PC-9 (cell line): ENCODE measurements at regions not wholly inside any gene's neighbourhood (a gene's known extent, or its start where the extent isn't known, plus 50 kb on each side); places are given as distances from the start of the nearest gene placed in this dataset.

Experiments used
- BruUV-seq: library from RNA; stranded (reverse); fragments of 400-500 nt; replicated peaks from 2 replicates; lab custom pipeline; 2021; lab: Mats Ljungman, UMichigan
- CTCF ChIA-PET: fragments of 300-600 bp; sonication (Branson Sonifier 250); formaldehyde crosslinking; loops from one replicate; lab custom pipeline; 2022; ENCODE audit warnings: antibody characterized with exemption; lab: Charles Lee
- POLR2A ChIA-PET: fragments of 300-600 bp; sonication (Branson Sonifier 250); formaldehyde crosslinking; loops from one replicate; lab custom pipeline; 2022; ENCODE audit warnings: antibody characterized with exemption; ENCODE audit not compliant: unreplicated experiment; lab: Charles Lee
- DNase-seq, 2 experiments: peaks; one replicate each; pipeline versions ENCODE4 v3.0.0 to v3.0.0-alpha.2; 2015 to 2022; ENCODE audit warnings: mixed read lengths in 1 of 2
- H2AFZ ChIP-seq: fragments of 200-600 bp; sonication (generic); 2 replicates; pipeline ENCODE4 v1.8.1; 2017; ENCODE audit warnings: antibody characterized with exemption
- H3F3A ChIP-seq: fragments of 200-600 bp; sonication (generic); 2 replicates; pipeline ENCODE4 v1.8.1; 2017; ENCODE audit warnings: antibody characterized with exemption, mild to moderate bottlenecking, low read depth; ENCODE audit not compliant: insufficient read depth
- H3K27ac ChIP-seq: fragments of 200-600 bp; sonication (generic); 2 replicates; pipeline ENCODE4 v1.6.1; 2016; ENCODE audit warnings: mixed run types
- H3K27me3 ChIP-seq: fragments of 200-600 bp; sonication (generic); 2 replicates; pipeline ENCODE4 v1.6.1; 2016; ENCODE audit warnings: low read depth, mixed run types; ENCODE audit not compliant: insufficient read depth
- H3K36me3 ChIP-seq: fragments of 200-600 bp; sonication (generic); 2 replicates; pipeline ENCODE4 v1.6.1; 2016; ENCODE audit warnings: low read depth, mixed run types
- H3K4me1 ChIP-seq: fragments of 200-600 bp; sonication (generic); replicated peaks from 2 replicates; pipeline ENCODE4 v1.6.1; 2016; ENCODE audit warnings: mixed run types; ENCODE audit not compliant: insufficient read depth
- H3K4me2 ChIP-seq: fragments of 200-600 bp; sonication (generic); 2 replicates; pipeline ENCODE4 v1.6.1; 2017; ENCODE audit warnings: mixed run types
- H3K4me3 ChIP-seq: fragments of 200-600 bp; sonication (generic); 2 replicates; pipeline ENCODE4 v1.6.1; 2016; ENCODE audit warnings: mixed run types
- H3K79me2 ChIP-seq: fragments of 200-600 bp; sonication (generic); 2 replicates; pipeline ENCODE4 v1.6.1; 2017; ENCODE audit warnings: low read depth, mixed run types
- H3K9me2 ChIP-seq: fragments of 200-600 bp; sonication (generic); 2 replicates; pipeline ENCODE4 v1.8.1; 2017; ENCODE audit warnings: mild to moderate bottlenecking; ENCODE audit not compliant: insufficient read depth
- H3K9me3 ChIP-seq: fragments of 200-600 bp; sonication (generic); 2 replicates; pipeline ENCODE4 v1.8.1; 2016; ENCODE audit warnings: low read depth; ENCODE audit not compliant: insufficient read depth
- H4K20me1 ChIP-seq: fragments of 200-600 bp; sonication (generic); 2 replicates; pipeline ENCODE4 v1.8.1; 2017; ENCODE audit not compliant: insufficient read depth
- CTCF ChIP-seq: fragments of 200-600 bp; sonication (generic); conservative IDR thresholded peaks from 2 replicates; pipeline ENCODE4 v1.6.1; 2017; ENCODE audit warnings: mixed run types, antibody characterized with exemption, mild to moderate bottlenecking, moderate library complexity
- EZH2 ChIP-seq: fragments of 200-600 bp; sonication (generic); IDR thresholded peaks from 2 replicates; pipeline ENCODE4 v1.8.0; 2017; ENCODE audit warnings: antibody characterized with exemption, low read depth
- intact Hi-C: fragments of 100-400 bp; cut with micrococcal nuclease; formaldehyde crosslinking; loops from one replicate; pipeline ENCODE4 v1.10.0; 2022; ENCODE audit not compliant: unreplicated experiment

GRCh38 chr3:94206291-94206690, 143.4 kb downstream of the NSUN3 start:
- Histone ChIP-seq H2AFZ (no peak overlapping the region), H3K27me3 (no peaks in the 10 kb centered on the region), H3K36me3 (no peaks in the 10 kb centered on the region), H4K20me1 (no peaks in the 10 kb centered on the region), H3K4me2 (no peak overlapping the region), H3F3A (no peaks in the 10 kb centered on the region), H3K79me2 (no peaks in the 10 kb centered on the region), H3K4me1 (no peaks in the 10 kb centered on the region), H3K9me2 (no peaks in the 10 kb centered on the region), H3K9me3 (no peaks in the 10 kb centered on the region), H3K4me3 (no peak overlapping the region), H3K27ac (no peak overlapping the region)
- no TSS peak for BruUV-seq
- CTCF ChIA-PET = no interaction called here
- intact Hi-C loops = no loop called here
- POLR2A ChIA-PET = no interaction called here
- TF ChIP-seq EZH2 (no peak), CTCF (no peak)
- DNase-seq = no peak

GRCh38 chr3:94210256-94210655, 147.4 kb downstream of the NSUN3 start:
- ChIA-PET POLR2A (no interaction called here), CTCF (no interaction called here)
- no peaks in the 10 kb centered on the region for H3K36me3 ChIP-seq
- H3K4me3 ChIP-seq = no peak overlapping the region
- intact Hi-C loops = no loop called here
- no peak for DNase-seq
- no peaks in the 10 kb centered on the region for H3K9me3 ChIP-seq
- no peaks in the 10 kb centered on the region for H4K20me1 ChIP-seq
- no peak for TF ChIP-seq CTCF
- TF ChIP-seq EZH2 = no peak
- no peak overlapping the region for H3K4me2 ChIP-seq
- H3K79me2 ChIP-seq = no peaks in the 10 kb centered on the region
- no peaks in the 10 kb centered on the region for H3K4me1 ChIP-seq
- H2AFZ ChIP-seq = no peak overlapping the region
- H3K27me3 ChIP-seq = no peaks in the 10 kb centered on the region
- H3K9me2 ChIP-seq = 0 out of 2 replicates have a peak, but pooled peaks cover 8% of the 10 kb centered on the region
- no peak overlapping the region for H3K27ac ChIP-seq
- BruUV-seq = no TSS peak
- no peaks in the 10 kb centered on the region for H3F3A ChIP-seq

GRCh38 chr3:94217406-94217805, 154.5 kb downstream of the NSUN3 start:
- TF ChIP-seq CTCF (no peak), EZH2 (no peak)
- no peaks in the 10 kb centered on the region for H3K9me3 ChIP-seq
- no peaks in the 10 kb centered on the region for H3K27me3 ChIP-seq
- H3K4me1 ChIP-seq = no peaks in the 10 kb centered on the region
- no TSS peak for BruUV-seq
- no peaks in the 10 kb centered on the region for H3K36me3 ChIP-seq
- H4K20me1 ChIP-seq = no peaks in the 10 kb centered on the region
- 0 out of 2 replicates have a peak, but pooled peaks cover 1% of the 10 kb centered on the region for H3K9me2 ChIP-seq
- H3F3A ChIP-seq = no peaks in the 10 kb centered on the region
- intact Hi-C loops = no loop called here
- CTCF ChIA-PET = no interaction called here
- H3K27ac ChIP-seq = no peak overlapping the region
- no peak overlapping the region for H3K4me3 ChIP-seq
- no peaks in the 10 kb centered on the region for H3K79me2 ChIP-seq
- POLR2A ChIA-PET = no interaction called here
- no peak for DNase-seq
- no peak overlapping the region for H2AFZ ChIP-seq
- H3K4me2 ChIP-seq = no peak overlapping the region
